NCI-H1092 (cell line): ENCODE measurements at regions not wholly inside any gene's neighbourhood (a gene's known extent, or its start where the extent isn't known, plus 50 kb on each side); places are given as distances from the start of the nearest gene placed in this dataset.

Experiments used
- DNase-seq: peaks from one replicate; lab custom pipeline; 2025; lab: John Stamatoyannopoulos, UW

GRCh38 chr4:176011529-176011928 lies 54.1 kb upstream of the WDR17 start:
- no peak for DNase-seq

- DNase-seq: no peak
Measured at GRCh38 chr4:176013476-176014247, 52.0 kb upstream of the WDR17 start.

DNA sequence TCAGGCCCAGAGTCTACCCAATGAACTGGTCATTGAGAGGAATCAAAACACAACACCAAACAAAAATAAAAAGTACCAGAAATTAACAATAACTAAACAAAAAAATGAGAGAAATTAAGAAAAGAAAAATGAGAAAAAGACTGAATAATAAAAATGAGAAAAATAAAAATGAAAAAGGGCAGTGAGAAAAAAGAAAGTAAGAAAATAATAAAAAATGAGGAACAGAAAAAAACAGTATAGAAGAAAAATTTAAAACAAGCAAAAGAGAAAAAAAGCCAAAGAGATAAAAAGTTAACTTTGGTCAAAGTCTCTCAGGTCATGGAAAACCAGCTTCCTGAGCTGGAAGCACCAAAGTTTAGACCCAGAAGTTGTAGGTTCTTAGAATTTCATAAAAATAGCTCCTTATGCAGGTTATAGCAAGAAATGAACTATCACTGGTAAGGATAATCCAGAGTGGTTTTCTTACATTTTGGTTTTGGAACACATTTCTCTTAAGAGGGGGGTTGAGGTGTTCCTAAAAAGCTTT lies 51.0 kb upstream of the WDR17 start:
- no peak for DNase-seq
